HEK293 (cell line): ENCODE measurements at regions not wholly inside any gene's neighbourhood (a gene's known extent, or its start where the extent isn't known, plus 50 kb on each side); places are given as distances from the start of the nearest gene placed in this dataset.

ENCODE experiments used
- CTCF ChIA-PET: fragments of 350-600 bp; formaldehyde crosslinking; extraction: SDS; loops from one replicate; lab custom pipeline; 2021; ENCODE audit warnings: antibody characterized with exemption; lab: Yijun Ruan, JAX
- POLR2A ChIA-PET: fragments of 300-600 bp; formaldehyde crosslinking; extraction: SDS; loops from one replicate; lab custom pipeline; 2020; ENCODE audit warnings: antibody characterized with exemption, inconsistent platforms; lab: Yijun Ruan, JAX
- H3K27ac ChIP-seq: fragments of 200-500 bp; sonication (Bioruptor generic); 2 replicates; pipeline ENCODE4 v1.5.1; 2014; ENCODE audit warnings: low read depth, low read length, control low read depth, inconsistent platforms; ENCODE audit errors: extremely low read depth
- H3K36me3 ChIP-seq, 2 experiments: fragments of 200-500 bp in 1 of 2; sonication (Bioruptor generic) in 1 of 2; 1 replicate in 1 of 2; 2 replicates in 1 of 2; pipeline ENCODE4 v1.5.1; 2014 to 2017; ENCODE audit warnings: inconsistent platforms in 2 of 2, low read length in 2 of 2; ENCODE audit not compliant: control insufficient read depth in 2 of 2, insufficient read depth in 1 of 2
- H3K4me1 ChIP-seq: fragments of 200-500 bp; sonication (Bioruptor generic); 2 replicates; pipeline ENCODE4 v1.5.1; 2014; ENCODE audit warnings: mild to moderate bottlenecking, low read length, inconsistent platforms; ENCODE audit not compliant: control insufficient read depth, insufficient read depth
- H3K4me3 ChIP-seq: 2 replicates; pipeline ENCODE4 v1.5.1; 2011; ENCODE audit warnings: low read depth, mild to moderate bottlenecking, control low read depth, low read length, moderate library complexity
- H3K9me3 ChIP-seq: fragments of 200-500 bp; sonication (Bioruptor generic); 2 replicates; pipeline ENCODE4 v1.5.1; 2014; ENCODE audit warnings: low read depth, low read length, inconsistent platforms; ENCODE audit not compliant: control insufficient read depth, insufficient read depth
- SCRT2 ChIP-seq: fragments of 450-650 bp; formaldehyde crosslinking; IDR thresholded peaks from 2 replicates; pipeline ENCODE4 v1.5.1; 2016; ENCODE audit warnings: missing biosample characterization, missing genetic modification characterization
- ZFP3 ChIP-seq: fragments of 450-650 bp; formaldehyde crosslinking; IDR thresholded peaks from 2 replicates; pipeline ENCODE4 v1.5.1; 2016; ENCODE audit warnings: low read depth, missing biosample characterization, missing genetic modification characterization
- ZFP37 ChIP-seq: fragments of 450-650 bp; formaldehyde crosslinking; IDR thresholded peaks from 2 replicates; pipeline ENCODE4 v1.5.1; 2016; ENCODE audit warnings: missing biosample characterization, missing genetic modification characterization
- ZNF10 ChIP-seq: fragments of 450-650 bp; formaldehyde crosslinking; IDR thresholded peaks from 2 replicates; pipeline ENCODE4 v1.5.1; 2017; ENCODE audit warnings: missing biosample characterization, missing genetic modification characterization
- ZNF112 ChIP-seq: fragments of 450-650 bp; formaldehyde crosslinking; IDR thresholded peaks from 2 replicates; pipeline ENCODE4 v1.5.0; 2017; ENCODE audit warnings: missing biosample characterization, missing genetic modification characterization
- ZNF202 ChIP-seq: fragments of 450-650 bp; formaldehyde crosslinking; IDR thresholded peaks from 2 replicates; pipeline ENCODE4 v1.5.1; 2016; ENCODE audit warnings: missing biosample characterization, missing genetic modification characterization, borderline replicate concordance
- ZNF292 ChIP-seq: fragments of 450-650 bp; formaldehyde crosslinking; IDR thresholded peaks from 2 replicates; pipeline ENCODE4 v1.5.1; 2016; ENCODE audit warnings: low read depth, missing biosample characterization, missing genetic modification characterization, borderline replicate concordance
- ZNF324 ChIP-seq: fragments of 450-650 bp; formaldehyde crosslinking; IDR thresholded peaks from 2 replicates; pipeline ENCODE4 v1.5.1; 2016; ENCODE audit warnings: missing biosample characterization, missing genetic modification characterization
- ZNF366 ChIP-seq: fragments of 450-650 bp; formaldehyde crosslinking; conservative IDR thresholded peaks from 2 replicates; pipeline ENCODE4 v1.5.1; 2016; ENCODE audit warnings: missing biosample characterization, missing genetic modification characterization
- ZNF426 ChIP-seq: fragments of 450-650 bp; formaldehyde crosslinking; IDR thresholded peaks from 2 replicates; pipeline ENCODE4 v1.5.1; 2017; ENCODE audit warnings: missing biosample characterization, missing genetic modification characterization, mild to moderate bottlenecking, inconsistent platforms, moderate library complexity
- ZNF510 ChIP-seq: fragments of 450-650 bp; formaldehyde crosslinking; IDR thresholded peaks from 2 replicates; pipeline ENCODE4 v1.5.1; 2018; ENCODE audit warnings: mild to moderate bottlenecking, missing genetic modification characterization, missing biosample characterization; ENCODE audit not compliant: insufficient replicate concordance
- ZNF530 ChIP-seq: fragments of 450-650 bp; formaldehyde crosslinking; IDR thresholded peaks from 2 replicates; pipeline ENCODE4 v1.5.1; 2016; ENCODE audit warnings: low read depth, missing biosample characterization, missing genetic modification characterization
- ZNF558 ChIP-seq: fragments of 450-650 bp; formaldehyde crosslinking; IDR thresholded peaks from 2 replicates; pipeline ENCODE4 v1.5.1; 2016; ENCODE audit warnings: missing biosample characterization, missing genetic modification characterization
- ZNF585B ChIP-seq: fragments of 450-650 bp; formaldehyde crosslinking; IDR thresholded peaks from 2 replicates; pipeline ENCODE4 v1.5.1; 2016; ENCODE audit warnings: missing biosample characterization, missing genetic modification characterization
- ZNF624 ChIP-seq: fragments of 450-650 bp; formaldehyde crosslinking; IDR thresholded peaks from 2 replicates; pipeline ENCODE4 v1.5.1; 2017; ENCODE audit warnings: missing biosample characterization, missing genetic modification characterization
- ZNF707 ChIP-seq: fragments of 450-650 bp; formaldehyde crosslinking; IDR thresholded peaks from 2 replicates; pipeline ENCODE4 v1.5.1; 2016; ENCODE audit warnings: missing biosample characterization, missing genetic modification characterization
- ZNF776 ChIP-seq: fragments of 450-650 bp; formaldehyde crosslinking; IDR thresholded peaks from 2 replicates; pipeline ENCODE4 v1.5.0; 2017; ENCODE audit warnings: missing biosample characterization, missing genetic modification characterization, borderline replicate concordance
- ZNF777 ChIP-seq: fragments of 450-650 bp; formaldehyde crosslinking; IDR thresholded peaks from 2 replicates; pipeline ENCODE4 v1.5.1; 2017; ENCODE audit warnings: missing biosample characterization, missing genetic modification characterization, borderline replicate concordance
- TF ChIP-seq, protein P1 (sequence below): fragments of 450-650 bp; formaldehyde crosslinking; IDR thresholded peaks from 2 replicates; pipeline ENCODE4 v1.5.1; 2016; ENCODE audit warnings: missing biosample characterization, missing genetic modification characterization
- TF ChIP-seq, protein P2 (sequence below): fragments of 450-650 bp; formaldehyde crosslinking; IDR thresholded peaks from 2 replicates; pipeline ENCODE4 v1.5.1; 2016; ENCODE audit warnings: missing biosample characterization, missing genetic modification characterization
- TF ChIP-seq, protein P3 (sequence below): fragments of 450-650 bp; formaldehyde crosslinking; IDR thresholded peaks from 2 replicates; pipeline ENCODE4 v1.5.1; 2016; ENCODE audit warnings: missing biosample characterization, missing genetic modification characterization
- TF ChIP-seq, protein P4 (sequence below): fragments of 450-650 bp; formaldehyde crosslinking; IDR thresholded peaks from 2 replicates; pipeline ENCODE4 v1.5.1; 2016; ENCODE audit warnings: missing biosample characterization, missing genetic modification characterization, low read depth

DNA sequence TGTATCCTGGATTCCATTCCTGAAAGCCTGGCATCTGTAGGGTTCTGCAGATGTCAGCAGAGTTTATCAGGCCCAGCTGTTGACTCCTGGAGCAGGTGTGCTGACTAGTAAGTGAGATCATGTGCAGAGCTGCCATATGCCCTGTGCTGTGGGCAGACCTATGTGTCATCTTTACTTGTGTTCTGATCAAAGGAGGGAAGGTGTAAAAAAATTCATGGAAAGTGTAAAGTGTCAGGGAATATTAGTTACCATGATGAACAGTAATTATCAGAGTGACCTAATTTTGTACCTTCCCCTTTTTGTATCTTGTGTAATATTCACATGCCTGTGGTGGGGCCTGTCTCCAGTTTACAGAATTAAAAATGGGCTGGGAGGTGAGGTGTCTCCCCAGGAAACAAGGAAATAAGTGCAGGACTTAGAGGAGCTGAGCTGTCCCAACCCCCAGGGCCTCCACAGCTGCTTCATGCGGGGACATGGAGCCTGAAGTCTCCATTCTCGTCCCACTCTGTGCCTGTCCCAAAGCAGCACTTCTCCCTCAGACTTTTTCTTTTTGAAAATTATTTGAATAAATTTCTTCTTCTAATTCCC, 148.2 kb upstream of the GGTLC1 start (continued):
- TF ChIP-seq, protein P1, sequence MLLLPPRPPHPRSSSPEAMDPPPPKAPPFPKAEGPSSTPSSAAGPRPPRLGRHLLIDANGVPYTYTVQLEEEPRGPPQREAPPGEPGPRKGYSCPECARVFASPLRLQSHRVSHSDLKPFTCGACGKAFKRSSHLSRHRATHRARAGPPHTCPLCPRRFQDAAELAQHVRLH (tag by site-specific recombination) = no peak

DNA sequence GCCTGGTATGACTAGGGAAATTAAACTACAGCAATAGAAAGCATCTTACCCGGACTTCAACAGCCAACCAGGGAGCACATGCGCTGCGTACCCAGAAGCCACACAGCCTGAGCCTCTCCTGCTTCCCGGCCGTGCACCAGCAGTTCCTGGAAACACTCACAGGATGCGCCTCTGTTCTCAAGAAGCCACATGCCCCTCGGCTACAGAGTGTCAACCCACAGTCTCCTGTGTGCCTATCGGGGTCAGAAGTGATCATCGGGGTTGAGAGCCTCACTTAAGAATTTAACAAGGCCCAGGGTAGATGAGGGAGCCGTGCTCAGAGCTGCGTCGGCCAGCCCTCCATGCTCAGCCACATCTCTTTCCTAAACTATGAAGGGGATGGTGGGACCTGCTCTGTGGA, 147.2 kb upstream of the GGTLC1 start:
- H3K4me1 ChIP-seq = no peaks in the 10 kb centered on the region
- ChIA-PET POLR2A (no interaction called here), CTCF (no interaction called here)
- H3K36me3 ChIP-seq = no peaks in the 10 kb centered on the region
- H3K9me3 ChIP-seq = no peaks in the 10 kb centered on the region
- H3K4me3 ChIP-seq = no peak overlapping the region
- TF ChIP-seq ZFP3 (tag by site-specific recombination) = no peak
- no peak for TF ChIP-seq ZNF292
- TF ChIP-seq ZNF324 (tag by site-specific recombination) = no peak
- TF ChIP-seq, protein P2, sequence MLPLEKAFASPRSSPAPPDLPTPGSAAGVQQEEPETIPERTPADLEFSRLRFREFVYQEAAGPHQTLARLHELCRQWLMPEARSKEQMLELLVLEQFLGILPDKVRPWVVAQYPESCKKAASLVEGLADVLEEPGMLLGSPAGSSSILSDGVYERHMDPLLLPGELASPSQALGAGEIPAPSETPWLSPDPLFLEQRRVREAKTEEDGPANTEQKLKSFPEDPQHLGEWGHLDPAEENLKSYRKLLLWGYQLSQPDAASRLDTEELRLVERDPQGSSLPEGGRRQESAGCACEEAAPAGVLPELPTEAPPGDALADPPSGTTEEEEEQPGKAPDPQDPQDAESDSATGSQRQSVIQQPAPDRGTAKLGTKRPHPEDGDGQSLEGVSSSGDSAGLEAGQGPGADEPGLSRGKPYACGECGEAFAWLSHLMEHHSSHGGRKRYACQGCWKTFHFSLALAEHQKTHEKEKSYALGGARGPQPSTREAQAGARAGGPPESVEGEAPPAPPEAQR (tag by site-specific recombination) = no peak
- no peak for TF ChIP-seq ZNF585B
- no peak for TF ChIP-seq ZNF202 (tag by site-specific recombination)
- no peak for TF ChIP-seq ZNF776 (tag by site-specific recombination)
- no peak for TF ChIP-seq ZNF707 (tag by site-specific recombination)
- no peak for TF ChIP-seq ZNF112
- TF ChIP-seq ZNF366 (tag by site-specific recombination) = no peak
- no peak for TF ChIP-seq ZFP37
- TF ChIP-seq ZNF624 = no peak
- TF ChIP-seq ZNF558 = no peak
- TF ChIP-seq SCRT2 (tag by site-specific recombination) = no peak
- no peak overlapping the region for H3K27ac ChIP-seq

DNA sequence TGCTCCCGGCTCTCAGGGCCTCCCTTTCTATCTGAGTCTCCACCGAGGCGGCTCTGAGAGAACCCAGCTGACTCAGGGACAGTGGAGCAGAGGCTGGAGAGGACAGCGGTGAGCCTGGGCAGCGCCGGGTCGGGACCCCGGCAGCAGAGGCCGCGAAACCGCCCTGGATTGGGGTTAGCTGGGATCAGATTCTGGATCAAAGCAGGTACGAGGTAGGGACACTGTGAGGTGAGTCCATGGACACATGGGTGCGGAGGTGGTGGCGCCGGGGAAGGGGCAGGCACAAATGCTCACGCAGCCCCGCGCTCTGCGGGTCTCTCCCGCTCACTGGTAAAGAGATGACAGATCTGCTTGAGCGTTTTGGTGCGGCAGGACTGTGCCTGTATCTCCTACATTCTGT, 146.4 kb upstream of the GGTLC1 start:
- POLR2A ChIA-PET = no interaction called here
- no peak for TF ChIP-seq ZNF777
- TF ChIP-seq ZNF10 (tag by site-specific recombination) = no peak
- TF ChIP-seq ZNF510 (tag by site-specific recombination) = no peak
- TF ChIP-seq ZNF530 (tag by site-specific recombination) = no peak
- TF ChIP-seq, protein P3, sequence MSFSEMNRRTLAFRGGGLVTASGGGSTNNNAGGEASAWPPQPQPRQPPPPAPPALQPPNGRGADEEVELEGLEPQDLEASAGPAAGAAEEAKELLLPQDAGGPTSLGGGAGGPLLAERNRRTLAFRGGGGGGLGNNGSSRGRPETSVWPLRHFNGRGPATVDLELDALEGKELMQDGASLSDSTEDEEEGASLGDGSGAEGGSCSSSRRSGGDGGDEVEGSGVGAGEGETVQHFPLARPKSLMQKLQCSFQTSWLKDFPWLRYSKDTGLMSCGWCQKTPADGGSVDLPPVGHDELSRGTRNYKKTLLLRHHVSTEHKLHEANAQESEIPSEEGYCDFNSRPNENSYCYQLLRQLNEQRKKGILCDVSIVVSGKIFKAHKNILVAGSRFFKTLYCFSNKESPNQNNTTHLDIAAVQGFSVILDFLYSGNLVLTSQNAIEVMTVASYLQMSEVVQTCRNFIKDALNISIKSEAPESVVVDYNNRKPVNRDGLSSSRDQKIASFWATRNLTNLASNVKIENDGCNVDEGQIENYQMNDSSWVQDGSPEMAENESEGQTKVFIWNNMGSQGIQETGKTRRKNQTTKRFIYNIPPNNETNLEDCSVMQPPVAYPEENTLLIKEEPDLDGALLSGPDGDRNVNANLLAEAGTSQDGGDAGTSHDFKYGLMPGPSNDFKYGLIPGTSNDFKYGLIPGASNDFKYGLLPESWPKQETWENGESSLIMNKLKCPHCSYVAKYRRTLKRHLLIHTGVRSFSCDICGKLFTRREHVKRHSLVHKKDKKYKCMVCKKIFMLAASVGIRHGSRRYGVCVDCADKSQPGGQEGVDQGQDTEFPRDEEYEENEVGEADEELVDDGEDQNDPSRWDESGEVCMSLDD = no peak
- no peak for TF ChIP-seq ZNF426
- TF ChIP-seq, protein P4, sequence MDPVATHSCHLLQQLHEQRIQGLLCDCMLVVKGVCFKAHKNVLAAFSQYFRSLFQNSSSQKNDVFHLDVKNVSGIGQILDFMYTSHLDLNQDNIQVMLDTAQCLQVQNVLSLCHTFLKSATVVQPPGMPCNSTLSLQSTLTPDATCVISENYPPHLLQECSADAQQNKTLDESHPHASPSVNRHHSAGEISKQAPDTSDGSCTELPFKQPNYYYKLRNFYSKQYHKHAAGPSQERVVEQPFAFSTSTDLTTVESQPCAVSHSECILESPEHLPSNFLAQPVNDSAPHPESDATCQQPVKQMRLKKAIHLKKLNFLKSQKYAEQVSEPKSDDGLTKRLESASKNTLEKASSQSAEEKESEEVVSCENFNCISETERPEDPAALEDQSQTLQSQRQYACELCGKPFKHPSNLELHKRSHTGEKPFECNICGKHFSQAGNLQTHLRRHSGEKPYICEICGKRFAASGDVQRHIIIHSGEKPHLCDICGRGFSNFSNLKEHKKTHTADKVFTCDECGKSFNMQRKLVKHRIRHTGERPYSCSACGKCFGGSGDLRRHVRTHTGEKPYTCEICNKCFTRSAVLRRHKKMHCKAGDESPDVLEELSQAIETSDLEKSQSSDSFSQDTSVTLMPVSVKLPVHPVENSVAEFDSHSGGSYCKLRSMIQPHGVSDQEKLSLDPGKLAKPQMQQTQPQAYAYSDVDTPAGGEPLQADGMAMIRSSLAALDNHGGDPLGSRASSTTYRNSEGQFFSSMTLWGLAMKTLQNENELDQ (tag by site-specific recombination) = no peak
- CTCF ChIA-PET = no interaction called here
- Histone ChIP-seq H3K4me3 (no peak overlapping the region), H3K9me3 (no peaks in the 10 kb centered on the region), H3K4me1 (no peaks in the 10 kb centered on the region), H3K36me3 (no peaks in the 10 kb centered on the region), H3K27ac (no peak overlapping the region)
